Brain microvascular endothelial cell (primary cell): ENCODE measurements at regions not wholly inside any gene's neighbourhood (a gene's known extent, or its start where the extent isn't known, plus 50 kb on each side); places are given as distances from the start of the nearest gene placed in this dataset.

Experiments used
- DNase-seq: peaks from one replicate; pipeline ENCODE4 v3.0.0-alpha.2; 2020
- H3K27ac ChIP-seq: fragments of 250-450 bp; sonication (Bioruptor Pico); 2 replicates; pipeline ENCODE4 v1.5.1; 2020; ENCODE audit warnings: mild to moderate bottlenecking, moderate library complexity
- H3K27me3 ChIP-seq: fragments of 250-450 bp; sonication (Bioruptor Pico); replicated peaks from 2 replicates; pipeline ENCODE4 v1.5.1; 2020; ENCODE audit warnings: mild to moderate bottlenecking
- H3K36me3 ChIP-seq: fragments of 250-450 bp; sonication (Bioruptor Pico); replicated peaks from 2 replicates; pipeline ENCODE4 v1.5.1; 2020; ENCODE audit warnings: mild to moderate bottlenecking
- H3K4me3 ChIP-seq: 2 replicates; pipeline ENCODE4 v1.5.1; 2011; ENCODE audit warnings: low read depth, mild to moderate bottlenecking, control low read depth, low read length, moderate library complexity
- in situ Hi-C: cut with HindIII; loops from 2 replicates; pipeline ENCODE4 v1.10.0; 2017; ENCODE audit warnings: low sequenced_read_pairs, low pct_ligation_motif_present
- TF ChIP-seq, protein P1 (sequence below): IDR thresholded peaks from 2 replicates; pipeline ENCODE4 v1.5.1; 2011; ENCODE audit warnings: low read depth, mild to moderate bottlenecking, moderate library complexity, low read length, control low read depth, inconsistent platforms; ENCODE audit errors: missing control alignments

DNA sequence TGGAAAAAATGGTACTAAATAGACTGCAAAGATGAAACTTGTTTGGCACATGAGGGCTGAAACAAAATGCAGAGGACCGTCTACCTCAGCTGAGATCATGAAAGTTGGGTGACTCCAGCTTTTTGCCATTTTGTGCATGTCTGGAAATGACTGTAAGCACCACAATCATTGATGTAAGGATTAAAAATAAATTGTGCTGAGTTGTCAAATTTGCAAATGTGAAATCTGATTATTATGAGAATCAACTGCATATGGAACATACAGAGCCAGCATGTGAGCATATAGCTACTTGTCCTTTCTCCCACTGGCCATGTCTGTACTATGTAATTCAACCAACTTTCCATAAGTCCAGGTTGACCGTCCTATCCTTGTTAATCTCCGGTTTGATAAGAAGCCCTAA, 736.9 kb upstream of the PRMT6 start:
- H3K27me3 ChIP-seq: no peaks in the 10 kb centered on the region
- DNase-seq: no peak
- no peaks in the 10 kb centered on the region for H3K36me3 ChIP-seq
- TF ChIP-seq, protein P1, sequence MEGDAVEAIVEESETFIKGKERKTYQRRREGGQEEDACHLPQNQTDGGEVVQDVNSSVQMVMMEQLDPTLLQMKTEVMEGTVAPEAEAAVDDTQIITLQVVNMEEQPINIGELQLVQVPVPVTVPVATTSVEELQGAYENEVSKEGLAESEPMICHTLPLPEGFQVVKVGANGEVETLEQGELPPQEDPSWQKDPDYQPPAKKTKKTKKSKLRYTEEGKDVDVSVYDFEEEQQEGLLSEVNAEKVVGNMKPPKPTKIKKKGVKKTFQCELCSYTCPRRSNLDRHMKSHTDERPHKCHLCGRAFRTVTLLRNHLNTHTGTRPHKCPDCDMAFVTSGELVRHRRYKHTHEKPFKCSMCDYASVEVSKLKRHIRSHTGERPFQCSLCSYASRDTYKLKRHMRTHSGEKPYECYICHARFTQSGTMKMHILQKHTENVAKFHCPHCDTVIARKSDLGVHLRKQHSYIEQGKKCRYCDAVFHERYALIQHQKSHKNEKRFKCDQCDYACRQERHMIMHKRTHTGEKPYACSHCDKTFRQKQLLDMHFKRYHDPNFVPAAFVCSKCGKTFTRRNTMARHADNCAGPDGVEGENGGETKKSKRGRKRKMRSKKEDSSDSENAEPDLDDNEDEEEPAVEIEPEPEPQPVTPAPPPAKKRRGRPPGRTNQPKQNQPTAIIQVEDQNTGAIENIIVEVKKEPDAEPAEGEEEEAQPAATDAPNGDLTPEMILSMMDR: no peak
- in situ Hi-C loops: no loop called here
- H3K27ac ChIP-seq: no peak overlapping the region
- no peak overlapping the region for H3K4me3 ChIP-seq

DNA sequence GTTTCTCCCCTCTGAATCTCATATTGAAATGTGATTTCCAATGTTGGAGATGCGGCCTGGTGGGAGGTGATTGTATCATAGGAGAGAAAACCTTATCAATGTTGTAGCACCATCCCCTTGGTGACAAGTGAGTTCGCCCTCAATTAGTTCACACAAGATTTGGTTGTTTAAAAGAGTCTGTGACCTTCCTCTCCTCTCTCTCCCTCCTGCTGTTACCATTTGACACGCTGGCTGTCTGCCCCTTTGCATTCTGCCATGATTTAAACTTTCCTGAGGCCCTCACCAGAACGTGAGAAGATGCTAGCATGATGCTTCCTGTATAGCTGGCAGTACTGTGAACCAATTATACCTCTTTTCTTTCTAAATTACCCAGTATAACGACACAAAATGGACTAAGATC, 730.9 kb upstream of the PRMT6 start:
- Histone ChIP-seq H3K27me3 (no peaks in the 10 kb centered on the region), H3K4me3 (no peak overlapping the region), H3K36me3 (no peaks in the 10 kb centered on the region), H3K27ac (no peak overlapping the region)
- in situ Hi-C loops: no loop called here
- DNase-seq: no peak
- TF ChIP-seq, protein P1: no peak

DNA sequence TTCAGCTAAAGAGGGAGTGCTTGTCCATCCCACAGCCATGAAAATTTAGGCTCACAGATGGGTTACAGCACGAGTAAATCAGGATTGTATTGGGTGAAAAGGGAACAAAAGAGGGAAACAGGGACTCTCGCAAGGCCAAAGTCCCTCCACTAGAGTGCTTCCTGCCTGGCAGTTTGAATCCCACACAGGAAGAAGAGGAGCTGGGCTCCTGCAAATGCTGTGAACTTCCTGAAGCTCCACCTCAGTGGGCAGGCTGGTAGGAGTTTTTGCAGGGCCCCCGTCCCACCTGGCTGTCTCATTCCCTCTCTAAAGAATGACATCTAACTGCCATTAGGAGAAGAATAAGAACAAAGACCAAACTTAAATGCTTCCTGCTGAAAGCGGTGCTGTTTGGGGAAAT, 712.0 kb upstream of the PRMT6 start:
- TF ChIP-seq, protein P1: no peak
- in situ Hi-C loops: no loop called here

DNA sequence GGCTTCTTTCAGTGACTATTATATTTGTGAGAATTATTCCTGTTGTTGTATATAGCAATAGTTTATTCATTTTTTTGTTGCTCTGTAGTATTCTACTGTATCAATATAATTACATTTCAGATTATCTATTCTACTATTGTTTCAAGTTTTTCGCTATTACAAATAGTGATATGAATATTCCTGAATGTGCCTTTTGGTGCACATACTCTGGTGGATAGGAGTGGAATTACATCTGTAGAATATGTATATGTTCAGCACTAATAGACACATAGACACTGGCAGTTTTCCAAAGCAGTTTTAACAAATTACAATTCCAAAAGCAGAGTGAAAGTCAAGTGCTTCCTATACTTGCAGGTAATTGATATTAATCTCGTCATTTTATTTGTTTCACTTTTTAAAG, 696.2 kb upstream of the PRMT6 start:
- H3K27ac ChIP-seq: no peak overlapping the region
- no peaks in the 10 kb centered on the region for H3K36me3 ChIP-seq
- TF ChIP-seq, protein P1: no peak
- DNase-seq: no peak
- no peak overlapping the region for H3K4me3 ChIP-seq
- in situ Hi-C loops: no loop called here
- H3K27me3 ChIP-seq: no peaks in the 10 kb centered on the region

More for the DNA sequence above, 712.0 kb upstream of the PRMT6 start:
- no peaks in the 10 kb centered on the region for H3K27me3 ChIP-seq
- H3K27ac ChIP-seq: no peak overlapping the region
- H3K36me3 ChIP-seq: no peaks in the 10 kb centered on the region
- no peak overlapping the region for H3K4me3 ChIP-seq
- DNase-seq: no peak

DNA sequence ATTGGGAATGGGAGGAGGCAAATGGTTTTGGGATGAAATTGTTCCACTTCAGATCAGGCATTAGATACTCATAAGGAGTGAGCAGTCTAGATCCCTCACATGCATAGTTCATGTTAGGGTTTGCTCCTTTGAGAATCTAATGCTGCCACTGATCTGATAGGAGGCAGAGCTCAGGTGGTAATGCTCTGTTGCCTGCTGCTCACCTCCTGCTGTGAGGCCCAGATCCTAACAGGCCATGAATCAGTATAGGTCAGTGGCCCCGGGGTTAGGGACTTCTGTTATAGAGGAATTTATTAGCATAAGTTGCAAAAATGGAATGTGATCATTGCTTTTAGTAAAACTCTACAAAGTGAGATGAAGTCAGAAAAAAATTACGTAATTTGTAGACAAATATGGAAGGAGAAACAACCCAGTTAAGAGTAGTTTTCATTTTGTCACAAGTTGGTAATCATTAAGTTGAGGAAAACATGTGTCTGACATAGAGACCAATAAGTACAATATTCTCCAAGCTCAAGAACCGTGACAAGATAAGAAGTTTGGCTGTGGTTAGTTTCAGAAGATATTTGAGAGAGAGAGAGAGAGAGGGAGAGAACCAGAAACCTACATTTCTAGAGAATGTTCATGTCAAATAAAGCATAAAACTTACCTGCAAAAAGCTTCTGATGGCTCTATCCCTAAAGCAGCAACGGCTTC, 689.7 kb upstream of the PRMT6 start:
- TF ChIP-seq, protein P1: no peak
- no peaks in the 10 kb centered on the region for H3K36me3 ChIP-seq
- H3K27ac ChIP-seq: no peak overlapping the region
- in situ Hi-C loops: no loop called here
- H3K27me3 ChIP-seq: no peaks in the 10 kb centered on the region
- no peak overlapping the region for H3K4me3 ChIP-seq
- no peak for DNase-seq

DNA sequence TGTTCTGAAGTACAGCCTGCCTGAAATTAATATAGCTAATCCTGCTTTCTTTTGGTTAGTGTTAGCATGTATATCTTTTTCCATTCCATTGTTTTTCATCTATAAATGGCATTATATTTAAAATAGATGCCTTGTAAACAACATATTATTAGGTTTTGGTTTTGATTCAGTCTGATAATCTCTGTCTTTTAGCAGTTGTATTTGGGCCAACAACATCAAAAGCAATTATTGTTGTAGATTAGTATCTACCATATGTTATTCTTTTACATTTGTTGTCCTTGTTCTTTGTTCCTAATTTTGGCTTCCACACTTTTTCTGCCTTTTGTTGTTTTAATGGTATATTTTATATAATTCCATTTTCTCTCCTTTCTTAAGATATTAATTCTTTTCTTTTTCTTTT, 678.2 kb upstream of the PRMT6 start:
- Histone ChIP-seq H3K36me3 (no peaks in the 10 kb centered on the region), H3K4me3 (no peak overlapping the region), H3K27ac (no peak overlapping the region), H3K27me3 (no peaks in the 10 kb centered on the region)
- TF ChIP-seq, protein P1: no peak
- in situ Hi-C loops: no loop called here
- DNase-seq: no peak
